HepG2 (cell line): ENCODE measurements at regions not wholly inside any gene's neighbourhood (a gene's known extent, or its start where the extent isn't known, plus 50 kb on each side); places are given as distances from the start of the nearest gene placed in this dataset.

Experiments used
- BRCA1 ChIP-seq: sonication (generic); formaldehyde crosslinking; IDR thresholded peaks from 2 replicates; pipeline ENCODE4 v1.4.0; 2020; ENCODE audit warnings: missing genetic modification reagents
- RAD51 ChIP-seq: fragments of 450-650 bp; IDR thresholded peaks from 2 replicates; pipeline ENCODE4 v1.6.1; 2016; ENCODE audit warnings: borderline replicate concordance
- TAF1 ChIP-seq: sonication (generic); formaldehyde crosslinking; IDR thresholded peaks from 2 replicates; pipeline ENCODE4 v1.4.0; 2020; ENCODE audit warnings: missing genetic modification reagents

DNA sequence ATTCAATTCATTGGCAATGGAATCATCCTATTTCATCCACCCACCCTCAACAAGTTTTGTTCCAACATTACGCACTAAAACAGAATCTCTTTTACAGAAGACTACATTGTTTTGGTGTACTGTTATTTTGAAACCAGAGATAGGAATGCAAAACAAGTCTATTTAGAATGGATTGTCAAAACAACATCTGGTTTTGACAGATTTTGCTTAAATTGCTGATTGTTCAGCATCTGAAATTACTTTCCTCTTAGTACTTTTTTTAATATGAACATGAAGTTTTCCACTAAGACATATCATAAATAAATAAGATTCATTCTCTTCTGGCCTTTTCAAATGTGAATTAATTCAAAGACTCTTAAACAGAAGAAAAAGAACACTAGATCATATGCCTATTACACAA lies 323.9 kb upstream of the TFPI start:
- TF ChIP-seq TAF1 (CRISPR knock-in tag), result no peak
- TF ChIP-seq RAD51, result no peak
- no peak for TF ChIP-seq BRCA1 (CRISPR knock-in tag)
